H1 (cell line): ENCODE measurements at regions not wholly inside any gene's neighbourhood (a gene's known extent, or its start where the extent isn't known, plus 50 kb on each side); places are given as distances from the start of the nearest gene placed in this dataset.

Experiments
- CBX5 ChIP-seq: fragments of 300-800, 300-1000 bp; sonication (generic); IDR thresholded peaks from 2 replicates; pipeline ENCODE4 v1.7.1; 2016; ENCODE audit warnings: antibody characterized with exemption, low read length, low read depth
- RAD21 ChIP-seq, 2 experiments: IDR thresholded peaks in 1 of 2; conservative IDR thresholded peaks in 1 of 2; 2 replicates each; pipeline ENCODE4 v1.6.1; 2011; ENCODE audit warnings: low read depth in 2 of 2, low read length in 2 of 2, improper control_type of control experiment in 1 of 2, inconsistent platforms in 1 of 2, mild to moderate bottlenecking in 1 of 2, moderate library complexity in 1 of 2
- SRF ChIP-seq: IDR thresholded peaks from 2 replicates; pipeline ENCODE4 v1.6.1; 2011; ENCODE audit warnings: mild to moderate bottlenecking, low read depth, low read length, moderate library complexity
- ZNF274 ChIP-seq: IDR thresholded peaks from 2 replicates; pipeline ENCODE4 v1.7.0; 2012; ENCODE audit warnings: low read length, borderline replicate concordance; ENCODE audit errors: extremely low read depth

DNA sequence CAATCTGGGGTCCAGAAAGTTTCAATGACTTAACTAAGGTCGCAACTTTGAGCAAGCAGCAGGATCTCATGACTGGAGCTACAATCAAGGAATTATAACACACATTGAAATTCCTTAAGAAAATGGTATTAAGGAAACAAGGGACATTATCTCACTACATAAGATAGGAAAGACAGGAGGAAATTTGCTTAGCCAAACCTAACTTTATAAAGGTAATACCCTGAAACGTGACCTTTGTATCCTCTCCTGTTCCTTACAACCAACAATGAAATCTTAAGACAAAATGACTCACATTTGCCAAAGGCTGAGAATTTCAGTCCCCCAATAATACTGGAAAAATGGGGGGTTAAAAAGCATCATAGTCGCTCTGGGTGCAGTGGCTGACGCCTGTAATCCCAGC, 218.9 kb upstream of the LYZL1 start (continued):
- TF ChIP-seq ZNF274 (no peak), RAD21 (IDR thresholded peaks at IDR 0.05 in 1 of 2, conservative IDR thresholded peaks at IDR 0.05 in 1 of 2; ENCODE audit: low read depth in 2 of 2, low read length in 2 of 2) (no peak), CBX5 (no peak), SRF (no peak)
